HG03354 (cell line): ENCODE measurements at regions not wholly inside any gene's neighbourhood (a gene's known extent, or its start where the extent isn't known, plus 50 kb on each side); places are given as distances from the start of the nearest gene placed in this dataset.

Source experiments
- ATAC-seq: cut with Tn5 transposase; IDR thresholded peaks from one replicate; pipeline ENCODE4 v1.9.1; 2021; ENCODE audit warnings: mild to moderate bottlenecking; ENCODE audit not compliant: unreplicated experiment, poor library complexity, severe bottlenecking

- no peak for ATAC-seq
Measured at GRCh38 chr6:22794844-22795243, 225.5 kb downstream of the HDGFL1 start.

- no peak for ATAC-seq
Measured at GRCh38 chr6:22800451-22800850, 231.1 kb downstream of the HDGFL1 start.

GRCh38 chr6:22801831-22802230 lies 232.5 kb downstream of the HDGFL1 start:
- ATAC-seq: no peak

GRCh38 chr6:22804620-22805261 lies 235.4 kb downstream of the HDGFL1 start:
- ATAC-seq: no peak

GRCh38 chr6:22807261-22807660 lies 237.9 kb downstream of the HDGFL1 start:
- no peak for ATAC-seq

GRCh38 chr6:22807818-22808217 lies 238.5 kb downstream of the HDGFL1 start:
- no peak for ATAC-seq

- no peak for ATAC-seq
Measured at GRCh38 chr6:22808466-22808865, 239.1 kb downstream of the HDGFL1 start.

- no peak for ATAC-seq
Measured at GRCh38 chr6:22809370-22809769, 240.0 kb downstream of the HDGFL1 start.

GRCh38 chr6:22819209-22819608 lies 249.8 kb downstream of the HDGFL1 start:
- no peak for ATAC-seq

- ATAC-seq: no peak
Measured at GRCh38 chr6:22821664-22822320, 252.4 kb downstream of the HDGFL1 start.

GRCh38 chr6:22825210-22825609 lies 255.8 kb downstream of the HDGFL1 start:
- no peak for ATAC-seq

- ATAC-seq: no peak
Measured at GRCh38 chr6:22826961-22827360, 257.6 kb downstream of the HDGFL1 start.

GRCh38 chr6:22827760-22828159 lies 258.4 kb downstream of the HDGFL1 start:
- ATAC-seq: no peak

GRCh38 chr6:22828179-22829062 lies 259.1 kb downstream of the HDGFL1 start:
- ATAC-seq: no peak

- no peak for ATAC-seq
Measured at GRCh38 chr6:22829070-22829469, 259.7 kb downstream of the HDGFL1 start.

- no peak for ATAC-seq
Measured at GRCh38 chr6:22830463-22830862, 261.1 kb downstream of the HDGFL1 start.

GRCh38 chr6:22833191-22833590 lies 263.8 kb downstream of the HDGFL1 start:
- ATAC-seq: no peak

- ATAC-seq: no peak
Measured at GRCh38 chr6:22838345-22838744, 269.0 kb downstream of the HDGFL1 start.

GRCh38 chr6:22845467-22845866 lies 276.1 kb downstream of the HDGFL1 start:
- ATAC-seq: no peak

GRCh38 chr6:22848121-22848520 lies 278.8 kb downstream of the HDGFL1 start:
- no peak for ATAC-seq

GRCh38 chr6:22849921-22850320 lies 280.6 kb downstream of the HDGFL1 start:
- no peak for ATAC-seq
